ENCODE measurements at regions not wholly inside any gene's neighbourhood (a gene's known extent, or its start where the extent isn't known, plus 50 kb on each side); places are given as distances from the start of the nearest gene placed in this dataset.

DNA sequence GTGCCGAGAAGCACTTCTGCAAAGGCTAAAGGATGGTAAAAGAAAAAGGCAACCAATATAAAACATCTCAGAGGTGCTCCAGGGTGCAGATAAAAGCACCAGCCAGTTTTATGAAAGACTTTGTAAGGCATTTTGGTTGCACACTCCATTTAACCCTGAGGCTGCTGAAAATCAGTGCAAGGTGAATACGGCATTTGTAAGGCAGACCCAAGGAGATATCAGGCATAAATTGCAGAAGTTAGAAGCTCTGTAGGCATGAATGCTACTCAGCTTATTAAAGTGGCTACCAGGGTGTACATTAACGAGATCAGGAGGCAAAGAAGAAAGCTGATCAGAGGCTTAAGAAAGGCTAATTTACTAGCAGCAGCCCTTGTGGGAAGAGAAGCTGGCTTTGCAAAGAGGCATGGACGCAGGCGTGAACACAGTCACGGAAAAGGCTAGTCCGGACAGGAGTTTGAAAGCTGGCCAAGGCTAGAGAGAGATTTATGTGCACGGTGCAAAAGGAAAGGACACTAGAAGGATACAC, 99.6 kb downstream of the ZNF429 start:
- Histone ChIP-seq H3K4me3 (peak overlapping the region; percentile 63), H3K27ac (no peak overlapping the region)

More for the DNA sequence above, 99.6 kb downstream of the ZNF429 start:
- Histone ChIP-seq H3K9me3 (ENCODE audit: insufficient read depth, low read depth) (no peaks in the 10 kb centered on the region), H3F3A (ENCODE audit: insufficient read depth, low read depth) (no peaks in the 10 kb centered on the region), H3K27me3 (ENCODE audit: insufficient read depth, low read depth) (no peaks in the 10 kb centered on the region), H4K20me1 (ENCODE audit: insufficient read depth) (no peaks in the 10 kb centered on the region), H3K79me2 (ENCODE audit: low read depth) (no peaks in the 10 kb centered on the region), H2AFZ (peak overlapping the region; percentile 84), H3K4me2 (peak overlapping the region; percentile 81), H3K9me2 (ENCODE audit: insufficient read depth) (no peaks in the 10 kb centered on the region), H3K36me3 (ENCODE audit: low read depth) (no peaks in the 10 kb centered on the region), H3K4me1 (replicated peaks; ENCODE audit: insufficient read depth) (no peaks in the 10 kb centered on the region)
- POLR2A ChIA-PET (ENCODE audit: unreplicated experiment) = interaction anchor here (0.6 kb wide), 1 partner anchor 267 kb away, joined by 4 read pairs; no protein-coding TSS in a partner anchor
- CTCF ChIA-PET = no interaction called here
- no TSS peak for BruUV-seq (replicated peaks)
- intact Hi-C loops (cut with micrococcal nuclease; ENCODE audit: unreplicated experiment) = no loop called here
- TF ChIP-seq EZH2 (IDR thresholded peaks at IDR 0.05; ENCODE audit: low read depth) = no peak
- TF ChIP-seq CTCF (conservative IDR thresholded peaks at IDR 0.05) = no peak
- no peak for DNase-seq

Data from PC-9 (cell line).